IMR-90 (cell line): ENCODE measurements at regions not wholly inside any gene's neighbourhood (a gene's known extent, or its start where the extent isn't known, plus 50 kb on each side); places are given as distances from the start of the nearest gene placed in this dataset.

Experiments used
- BHLHE40 ChIP-seq: fragments of 150-350 bp; IDR thresholded peaks from 2 replicates; pipeline ENCODE4 v1.6.1; 2016; ENCODE audit warnings: mild to moderate bottlenecking, low read depth, low read length
- CEBPB ChIP-seq: IDR thresholded peaks from 2 replicates; pipeline ENCODE4 v1.6.1; 2012; ENCODE audit warnings: low read depth, low read length, improper control_type of control experiment
- CTCF ChIP-seq: conservative IDR thresholded peaks from 2 replicates; pipeline ENCODE4 v1.5.1; 2012; ENCODE audit warnings: mild to moderate bottlenecking, low read depth, low read length, improper control_type of control experiment
- MXI1 ChIP-seq: IDR thresholded peaks from 2 replicates; pipeline ENCODE4 v1.6.1; 2012; ENCODE audit warnings: low read depth, mild to moderate bottlenecking, low read length, moderate library complexity, borderline replicate concordance
- POLR2A ChIP-seq: IDR thresholded peaks from 2 replicates; pipeline ENCODE4 v1.6.1; 2012; ENCODE audit warnings: mild to moderate bottlenecking, low read depth, low read length
- RAD21 ChIP-seq: IDR thresholded peaks from 2 replicates; pipeline ENCODE4 v1.6.1; 2012; ENCODE audit warnings: low read length, improper control_type of control experiment
- RCOR1 ChIP-seq: IDR thresholded peaks from 2 replicates; pipeline ENCODE4 v1.6.1; 2012; ENCODE audit warnings: mild to moderate bottlenecking, low read length, improper control_type of control experiment; ENCODE audit not compliant: insufficient replicate concordance
- RFX5 ChIP-seq: IDR thresholded peaks from 2 replicates; pipeline ENCODE4 v1.8.0; 2012; ENCODE audit warnings: low read depth, mild to moderate bottlenecking, low read length, moderate library complexity
- USF2 ChIP-seq: fragments of 150-350 bp; IDR thresholded peaks from 2 replicates; pipeline ENCODE4 v1.6.1; 2017; ENCODE audit warnings: mild to moderate bottlenecking, antibody characterized with exemption, low read length, low read depth

- TF ChIP-seq CTCF (no peak), POLR2A (no peak), RAD21 (no peak), CEBPB (no peak), RCOR1 (no peak), USF2 (no peak), RFX5 (no peak), BHLHE40 (no peak), MXI1 (no peak)
These were observed 305.7 kb upstream of the FLRT2 start for GRCh38 chr14:85224241-85224640.
